Esophagus muscularis mucosa (tissue), 4 donors: ENCODE measurements at regions not wholly inside any gene's neighbourhood (a gene's known extent, or its start where the extent isn't known, plus 50 kb on each side); places are given as distances from the start of the nearest gene placed in this dataset.

Source experiments
- DNase-seq: peaks from one replicate; pipeline ENCODE4 v3.0.0-alpha.2; 2017; ENCODE audit errors: extremely low spot score
- H3K27ac ChIP-seq, 4 donors: fragments of 200-600 bp; sonication (generic); replicated peaks in 1 of 4; 1 replicate in 3 of 4; 2 replicates in 1 of 4; pipeline ENCODE4 v1.5.1; 2016 to 2019; ENCODE audit warnings: mild to moderate bottlenecking in 1 of 4
- H3K27me3 ChIP-seq, 4 donors: fragments of 200-600 bp; sonication (generic); one replicate each; pipeline versions ENCODE4 v1.5.1 to v1.6.0; 2016 to 2019
- H3K36me3 ChIP-seq, 4 donors: fragments of 200-600 bp; sonication (generic); one replicate each; pipeline ENCODE4 v1.5.1; 2016 to 2019
- H3K4me1 ChIP-seq, 4 donors: fragments of 200-600 bp; sonication (generic); one replicate each; pipeline ENCODE4 v1.5.1; 2016 to 2019
- H3K4me3 ChIP-seq, 4 donors: fragments of 200-600 bp; sonication (generic); 1 replicate in 2 of 4; 2 replicates in 2 of 4; pipeline ENCODE4 v1.5.1; 2016 to 2019; ENCODE audit warnings: mild to moderate bottlenecking in 4 of 4, moderate library complexity in 1 of 4
- H3K9me3 ChIP-seq, 4 donors: fragments of 200-600 bp; sonication (generic); 1 replicate in 3 of 4; 2 replicates in 1 of 4; pipeline ENCODE4 v1.5.1; 2016 to 2019
- EP300 ChIP-seq: sonication (generic); formaldehyde crosslinking; IDR thresholded peaks from one replicate; pipeline ENCODE4 v1.6.1; 2017; ENCODE audit warnings: antibody characterized with exemption
- POLR2A ChIP-seq: fragments of 450-650 bp; IDR thresholded peaks from one replicate; pipeline ENCODE4 v1.6.1; 2017; ENCODE audit warnings: antibody characterized with exemption, moderate library complexity, mild to moderate bottlenecking, low read depth
- POLR2AphosphoS5 ChIP-seq, 2 donors: sonication (generic); formaldehyde crosslinking; IDR thresholded peaks; one replicate each; pipeline ENCODE4 v1.6.1; 2017; ENCODE audit warnings: antibody characterized with exemption in 2 of 2
- WGBS: methylation state at CpG from one replicate; pipeline ENCODE4 v1.1.5; 2018; 5-methylcytosine and 5-hydroxymethylcytosine counted together
- intact Hi-C: fragments of 100-400 bp; cut with DNase I; formaldehyde crosslinking; loops from one replicate; pipeline ENCODE4 v1.15.1; 2023
- TF ChIP-seq, protein P1 (sequence below), 3 experiments: fragments of 200-600 bp in 2 of 3; fragments of 450-650 bp in 1 of 3; sonication (generic) in 2 of 3; IDR thresholded peaks; one replicate each; pipeline ENCODE4 v1.5.1; 2017 to 2019; ENCODE audit warnings: antibody characterized with exemption in 3 of 3, mild to moderate bottlenecking in 2 of 3, moderate library complexity in 1 of 3

DNA sequence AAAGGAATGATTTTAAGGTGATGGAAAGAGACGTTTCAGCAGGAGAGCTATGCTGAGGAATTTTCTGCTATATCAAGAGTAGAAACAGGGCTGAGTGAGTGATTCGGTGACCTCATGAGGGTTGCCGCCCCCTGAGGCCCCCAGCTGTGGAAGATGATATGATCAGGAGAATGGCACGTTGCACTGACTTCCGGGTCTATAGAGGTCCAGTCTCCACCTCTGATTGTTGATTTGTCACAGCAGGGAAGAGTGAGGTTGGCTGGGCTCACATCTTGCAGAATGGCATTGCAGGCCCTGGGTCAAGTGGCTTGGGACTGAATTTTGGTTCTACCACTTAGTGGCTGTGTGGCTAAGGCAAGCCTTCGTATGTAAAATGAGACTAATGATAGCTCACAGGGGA lies 205.1 kb downstream of the SNX19 start:
- WGBS: 87% methylated on average over 6 of the region's 6 CpGs
- Histone ChIP-seq H3K27me3 (no peaks in the 10 kb centered on the region), H3K4me1 (peaks cover 0 to 7% (median 3%) of the 10 kb centered on the region in 4 donors), H3K4me3 (no peak overlapping the region), H3K36me3 (no peaks in the 10 kb centered on the region), H3K27ac (no peak overlapping the region), H3K9me3 (no peaks in the 10 kb centered on the region)
- intact Hi-C loops: no loop called here
- no peak for DNase-seq
- TF ChIP-seq POLR2AphosphoS5 (IDR thresholded peaks at IDR 0.05) (no peak), POLR2A (no peak), EP300 (no peak)
- TF ChIP-seq, protein P1, sequence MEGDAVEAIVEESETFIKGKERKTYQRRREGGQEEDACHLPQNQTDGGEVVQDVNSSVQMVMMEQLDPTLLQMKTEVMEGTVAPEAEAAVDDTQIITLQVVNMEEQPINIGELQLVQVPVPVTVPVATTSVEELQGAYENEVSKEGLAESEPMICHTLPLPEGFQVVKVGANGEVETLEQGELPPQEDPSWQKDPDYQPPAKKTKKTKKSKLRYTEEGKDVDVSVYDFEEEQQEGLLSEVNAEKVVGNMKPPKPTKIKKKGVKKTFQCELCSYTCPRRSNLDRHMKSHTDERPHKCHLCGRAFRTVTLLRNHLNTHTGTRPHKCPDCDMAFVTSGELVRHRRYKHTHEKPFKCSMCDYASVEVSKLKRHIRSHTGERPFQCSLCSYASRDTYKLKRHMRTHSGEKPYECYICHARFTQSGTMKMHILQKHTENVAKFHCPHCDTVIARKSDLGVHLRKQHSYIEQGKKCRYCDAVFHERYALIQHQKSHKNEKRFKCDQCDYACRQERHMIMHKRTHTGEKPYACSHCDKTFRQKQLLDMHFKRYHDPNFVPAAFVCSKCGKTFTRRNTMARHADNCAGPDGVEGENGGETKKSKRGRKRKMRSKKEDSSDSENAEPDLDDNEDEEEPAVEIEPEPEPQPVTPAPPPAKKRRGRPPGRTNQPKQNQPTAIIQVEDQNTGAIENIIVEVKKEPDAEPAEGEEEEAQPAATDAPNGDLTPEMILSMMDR (IDR thresholded peaks at IDR 0.05): no peak

DNA sequence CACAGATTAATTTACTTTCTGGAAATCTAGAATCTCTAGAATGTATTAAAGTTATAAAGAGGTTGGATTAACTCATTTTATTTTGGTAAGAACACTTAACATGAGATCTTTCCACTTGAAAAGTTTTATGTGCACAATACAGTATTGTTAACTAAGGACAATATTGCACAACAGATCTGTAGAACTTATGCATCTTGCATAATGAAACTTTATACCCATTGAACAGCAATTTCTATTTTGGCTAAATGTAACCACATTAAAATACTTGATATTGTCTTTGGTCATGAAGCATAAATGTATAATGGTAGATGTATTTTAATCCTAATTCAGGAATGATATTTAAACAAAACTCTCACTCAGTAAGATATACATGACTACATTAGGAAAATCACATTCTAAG lies 203.8 kb downstream of the SNX19 start:
- Histone ChIP-seq H3K9me3 (no peaks in the 10 kb centered on the region), H3K36me3 (no peaks in the 10 kb centered on the region), H3K27ac (no peak overlapping the region), H3K4me1 (peaks cover 0 to 4% (median 2%) of the 10 kb centered on the region in 4 donors), H3K27me3 (no peaks in the 10 kb centered on the region), H3K4me3 (no peak overlapping the region)
- intact Hi-C loops: no loop called here
- TF ChIP-seq POLR2AphosphoS5 (IDR thresholded peaks at IDR 0.05) (no peak), POLR2A (no peak), EP300 (no peak)
- TF ChIP-seq, protein P1 (IDR thresholded peaks at IDR 0.05): no peak
- DNase-seq: no peak

DNA sequence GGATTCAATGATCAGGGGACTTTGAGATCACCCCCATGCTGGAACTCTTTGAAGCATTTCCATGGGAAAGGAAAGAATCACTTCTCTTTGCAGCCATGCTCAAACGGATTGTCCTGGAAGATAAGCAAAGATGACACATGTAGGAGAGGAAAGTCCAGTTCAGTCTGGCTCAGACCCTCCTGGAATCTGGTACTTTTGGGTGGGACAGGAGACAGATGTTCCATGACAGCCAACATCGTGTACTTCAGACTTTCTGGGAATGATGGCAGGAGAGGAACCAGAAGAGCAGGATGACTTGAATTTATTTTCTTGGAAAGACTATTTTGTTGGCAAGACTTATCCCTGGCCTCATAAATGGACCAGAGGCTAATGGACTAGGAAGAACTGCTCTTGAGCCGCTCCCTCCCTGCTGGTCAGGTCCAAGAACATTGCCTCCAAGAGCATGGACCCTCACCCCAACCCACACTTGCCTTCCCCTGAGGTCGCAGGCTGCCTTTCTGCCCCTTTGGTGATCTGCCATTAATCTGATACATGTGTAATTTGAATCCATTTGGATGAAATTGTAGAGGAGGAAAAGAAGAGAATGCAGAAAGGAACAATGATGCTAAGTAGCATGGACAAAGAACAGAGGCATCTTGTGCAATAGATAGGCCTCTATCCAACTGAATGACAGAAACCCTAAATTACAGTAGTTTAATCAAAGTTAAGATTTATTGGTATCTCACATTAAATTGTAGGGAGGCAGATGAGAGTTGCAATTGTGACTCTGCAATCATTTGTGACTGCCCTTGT lies 201.0 kb downstream of the SNX19 start:
- 68% methylated on average over 4 of the region's 4 CpGs for WGBS
- no peak for TF ChIP-seq POLR2AphosphoS5 (IDR thresholded peaks at IDR 0.05)
- TF ChIP-seq, protein P1 (IDR thresholded peaks at IDR 0.05): no peak
- H3K27me3 ChIP-seq: no peaks in the 10 kb centered on the region
- no peaks in the 10 kb centered on the region for H3K36me3 ChIP-seq
- intact Hi-C loops: no loop called here
- H3K4me1 ChIP-seq: peaks cover 0 to 4% (median 2%) of the 10 kb centered on the region in 4 donors
- no peak overlapping the region for H3K27ac ChIP-seq
- no peaks in the 10 kb centered on the region for H3K9me3 ChIP-seq
- no peak for DNase-seq
- H3K4me3 ChIP-seq: no peak overlapping the region

DNA sequence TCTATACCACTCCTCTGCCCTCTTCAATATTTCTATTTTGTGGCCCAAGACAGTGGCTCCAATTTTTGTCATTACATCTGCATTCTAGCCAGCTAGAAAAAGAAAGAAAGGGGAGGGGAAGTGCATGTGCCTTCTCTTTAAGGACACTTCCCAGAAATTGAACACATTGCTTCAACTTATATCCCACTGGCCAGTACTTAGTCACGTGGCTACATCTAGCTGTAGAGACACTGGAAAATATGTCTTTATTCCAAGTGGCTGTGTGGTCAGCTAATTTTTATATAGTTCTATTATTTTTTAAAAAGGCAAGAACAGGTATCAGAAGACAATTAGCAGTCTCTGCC lies 200.4 kb downstream of the SNX19 start:
- Histone ChIP-seq H3K4me3 (no peak overlapping the region), H3K4me1 (peaks cover 0 to 4% (median 2%) of the 10 kb centered on the region in 4 donors), H3K27ac (no peak overlapping the region), H3K9me3 (no peaks in the 10 kb centered on the region), H3K27me3 (no peaks in the 10 kb centered on the region), H3K36me3 (no peaks in the 10 kb centered on the region)
- TF ChIP-seq, protein P1 (IDR thresholded peaks at IDR 0.05): no peak
- no peak for TF ChIP-seq POLR2AphosphoS5 (IDR thresholded peaks at IDR 0.05)
- TF ChIP-seq EP300: no peak
- TF ChIP-seq POLR2A: no peak
- DNase-seq: no peak
- intact Hi-C loops: no loop called here
- 69% methylated on average over 1 of the region's 1 CpG for WGBS

DNA sequence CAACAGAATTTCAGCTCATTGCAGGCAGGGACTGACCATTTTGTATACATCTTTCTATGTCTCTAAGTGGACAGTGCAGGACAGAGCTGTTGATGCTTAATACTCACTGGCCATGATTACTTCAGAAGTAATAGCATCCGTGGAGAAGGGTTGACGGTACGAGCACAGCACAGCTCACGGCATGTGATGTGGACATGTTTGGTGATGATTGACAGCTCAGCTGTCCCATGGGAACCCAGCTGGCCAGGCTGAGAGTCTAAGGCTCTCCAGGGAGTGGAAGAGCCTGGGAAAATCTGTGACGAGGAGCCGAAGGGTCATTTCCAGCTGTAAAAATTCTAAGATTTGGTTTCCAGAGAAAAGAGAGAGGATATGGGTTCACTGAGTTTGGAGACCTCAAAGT lies 198.2 kb downstream of the SNX19 start:
- no peak for TF ChIP-seq POLR2AphosphoS5 (IDR thresholded peaks at IDR 0.05)
- TF ChIP-seq, protein P1 (IDR thresholded peaks at IDR 0.05): no peak
- no peak for TF ChIP-seq EP300
- no peak for TF ChIP-seq POLR2A
- H3K36me3 ChIP-seq: no peaks in the 10 kb centered on the region
- no peaks in the 10 kb centered on the region for H3K9me3 ChIP-seq
- H3K27me3 ChIP-seq: no peaks in the 10 kb centered on the region
- WGBS: 90% methylated on average over 6 of the region's 6 CpGs
- H3K27ac ChIP-seq: no peak overlapping the region
- H3K4me3 ChIP-seq: no peak overlapping the region
- H3K4me1 ChIP-seq: peaks cover 0 to 4% (median 2%) of the 10 kb centered on the region in 4 donors
- DNase-seq: peak; percentile 55
- intact Hi-C loops: no loop called here
